ENCODE measurements at regions not wholly inside any gene's neighbourhood (a gene's known extent, or its start where the extent isn't known, plus 50 kb on each side); places are given as distances from the start of the nearest gene placed in this dataset.

DNA sequence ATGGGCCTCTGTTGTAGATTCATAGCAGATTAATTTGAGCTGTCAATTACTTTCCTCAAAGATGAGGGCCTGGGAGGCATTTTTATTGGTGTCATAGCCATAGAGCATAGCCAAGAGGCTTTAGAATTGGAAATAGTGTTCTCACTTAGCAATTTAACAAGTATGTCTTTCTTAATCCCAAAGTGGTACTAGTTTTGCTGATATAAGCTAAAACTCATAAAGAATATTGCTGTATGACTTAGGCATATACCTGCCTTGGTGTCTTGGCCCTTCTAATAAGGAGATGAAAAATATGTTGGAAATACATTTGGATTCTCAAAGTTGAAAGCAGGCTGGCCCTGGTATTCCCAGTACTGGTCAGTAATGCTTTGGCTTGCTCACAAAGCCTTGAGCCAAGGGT lies 221.5 kb upstream of the CXCL13 start:
- Histone ChIP-seq H3K4me3 (no peak overlapping the region), H3K9me3 (ENCODE audit: low read depth) (no peaks in the 10 kb centered on the region), H3K27me3 (peaks cover 5% of the 10 kb centered on the region), H3K4me1 (ENCODE audit: low read depth) (no peaks in the 10 kb centered on the region), H3K36me3 (no peaks in the 10 kb centered on the region), H3K27ac (no peak overlapping the region)
- TF ChIP-seq, protein P1, sequence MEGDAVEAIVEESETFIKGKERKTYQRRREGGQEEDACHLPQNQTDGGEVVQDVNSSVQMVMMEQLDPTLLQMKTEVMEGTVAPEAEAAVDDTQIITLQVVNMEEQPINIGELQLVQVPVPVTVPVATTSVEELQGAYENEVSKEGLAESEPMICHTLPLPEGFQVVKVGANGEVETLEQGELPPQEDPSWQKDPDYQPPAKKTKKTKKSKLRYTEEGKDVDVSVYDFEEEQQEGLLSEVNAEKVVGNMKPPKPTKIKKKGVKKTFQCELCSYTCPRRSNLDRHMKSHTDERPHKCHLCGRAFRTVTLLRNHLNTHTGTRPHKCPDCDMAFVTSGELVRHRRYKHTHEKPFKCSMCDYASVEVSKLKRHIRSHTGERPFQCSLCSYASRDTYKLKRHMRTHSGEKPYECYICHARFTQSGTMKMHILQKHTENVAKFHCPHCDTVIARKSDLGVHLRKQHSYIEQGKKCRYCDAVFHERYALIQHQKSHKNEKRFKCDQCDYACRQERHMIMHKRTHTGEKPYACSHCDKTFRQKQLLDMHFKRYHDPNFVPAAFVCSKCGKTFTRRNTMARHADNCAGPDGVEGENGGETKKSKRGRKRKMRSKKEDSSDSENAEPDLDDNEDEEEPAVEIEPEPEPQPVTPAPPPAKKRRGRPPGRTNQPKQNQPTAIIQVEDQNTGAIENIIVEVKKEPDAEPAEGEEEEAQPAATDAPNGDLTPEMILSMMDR (IDR thresholded peaks at IDR 0.05; ENCODE audit: low read depth, low read length) = no peak
- no peak for DNase-seq (ENCODE audit: low read depth in 1 of 2, low spot score in 1 of 2)

DNA sequence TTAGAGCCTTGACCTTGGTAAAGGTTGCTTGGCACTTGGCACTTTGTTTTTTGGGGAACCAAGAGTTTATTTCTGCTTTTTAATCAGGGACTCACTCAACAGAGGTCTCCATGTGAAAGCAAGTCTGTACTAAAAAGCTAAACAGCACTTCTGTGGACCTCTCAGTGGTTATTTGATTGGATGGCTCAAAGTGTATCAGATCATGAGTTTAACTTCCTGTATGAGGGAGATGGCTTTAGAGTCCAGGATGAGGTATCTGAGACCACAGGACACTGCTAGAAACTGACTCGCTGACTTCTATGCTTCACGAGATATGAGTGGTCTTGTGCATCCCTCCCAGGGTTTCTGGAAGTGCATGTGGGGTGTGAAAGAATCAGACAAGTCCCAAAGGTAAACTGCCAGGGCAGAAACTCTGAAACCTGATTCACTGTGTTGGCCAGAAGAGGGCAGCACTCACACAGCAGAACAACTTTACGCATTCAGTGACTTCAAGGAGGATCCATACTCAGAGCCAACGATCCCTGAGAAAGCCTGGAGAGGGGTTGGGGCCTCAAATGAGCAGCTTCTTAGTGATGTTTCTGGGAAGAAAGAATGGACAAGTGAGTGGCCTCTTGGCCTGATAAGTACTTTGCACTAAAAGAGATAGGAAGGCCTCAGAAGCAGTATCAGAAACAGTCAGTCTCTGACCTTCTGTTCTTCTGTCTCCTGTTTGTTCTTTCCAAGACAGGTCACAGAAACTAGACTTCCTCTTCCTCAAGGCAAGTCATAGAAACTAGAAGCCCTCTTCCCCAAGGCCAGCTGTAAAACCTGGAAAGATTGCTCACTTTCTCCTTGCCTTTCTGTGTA lies 220.3 kb upstream of the CXCL13 start:
- no peaks in the 10 kb centered on the region for H3K4me1 ChIP-seq (ENCODE audit: low read depth)
- no peak overlapping the region for H3K4me3 ChIP-seq
- H3K36me3 ChIP-seq = no peaks in the 10 kb centered on the region
- H3K27me3 ChIP-seq = peaks cover 5% of the 10 kb centered on the region
- TF ChIP-seq, protein P1 (IDR thresholded peaks at IDR 0.05; ENCODE audit: low read depth, low read length) = peak; percentile 82
- no peaks in the 10 kb centered on the region for H3K9me3 ChIP-seq (ENCODE audit: low read depth)
- peak; percentile 73 to 82 for DNase-seq (ENCODE audit: low read depth in 1 of 2, low spot score in 1 of 2)
- no peak overlapping the region for H3K27ac ChIP-seq

DNA sequence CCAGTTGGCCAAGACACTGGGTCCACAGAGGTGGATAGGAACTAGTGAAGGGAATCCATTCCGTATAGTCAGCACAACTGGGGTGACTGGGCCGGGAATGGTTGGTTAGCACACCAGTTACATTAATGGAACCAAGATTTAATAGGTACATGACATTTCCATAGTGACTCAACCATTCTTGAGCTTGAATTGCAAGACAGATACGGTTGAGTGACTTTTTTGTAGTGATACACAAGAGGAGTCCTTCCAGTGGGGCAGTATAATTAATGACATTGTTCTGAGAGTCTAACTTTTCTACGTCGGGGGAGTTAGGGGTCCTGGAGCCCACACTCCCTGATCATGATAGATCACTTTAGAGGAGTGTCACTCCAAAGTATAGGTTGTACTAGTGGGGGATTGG lies 211.6 kb upstream of the CXCL13 start:
- Histone ChIP-seq H3K9me3 (ENCODE audit: low read depth) (no peaks in the 10 kb centered on the region), H3K27ac (no peak overlapping the region), H3K4me1 (ENCODE audit: low read depth) (no peaks in the 10 kb centered on the region), H3K36me3 (no peaks in the 10 kb centered on the region), H3K4me3 (no peak overlapping the region), H3K27me3 (no peaks in the 10 kb centered on the region)
- DNase-seq (ENCODE audit: low read depth in 1 of 2, low spot score in 1 of 2) = no peak
- TF ChIP-seq, protein P1 (IDR thresholded peaks at IDR 0.05; ENCODE audit: low read depth, low read length) = no peak

DNA sequence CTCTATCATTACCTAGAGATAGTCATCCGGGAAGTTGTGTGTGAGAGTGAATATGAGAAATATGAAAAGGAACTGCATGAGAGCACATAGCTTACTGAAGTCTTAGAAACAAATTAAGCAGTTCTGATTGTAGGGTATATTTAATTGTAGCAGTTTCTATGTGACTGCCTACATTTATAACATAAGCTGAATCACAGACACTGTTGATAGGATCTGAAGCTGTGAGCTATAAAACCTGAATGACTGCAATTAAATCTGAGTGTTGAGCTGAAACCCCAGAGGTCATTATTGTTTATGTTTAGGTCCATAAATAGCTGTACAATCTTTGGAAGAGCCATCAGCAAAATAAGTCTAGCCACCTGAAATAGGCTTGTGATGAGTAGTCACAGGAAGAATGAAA lies 210.1 kb upstream of the CXCL13 start:
- TF ChIP-seq, protein P1 (IDR thresholded peaks at IDR 0.05; ENCODE audit: low read depth, low read length) = no peak
- no peak overlapping the region for H3K4me3 ChIP-seq
- no peaks in the 10 kb centered on the region for H3K36me3 ChIP-seq
- H3K27ac ChIP-seq = no peak overlapping the region
- H3K4me1 ChIP-seq (ENCODE audit: low read depth) = no peaks in the 10 kb centered on the region
- H3K27me3 ChIP-seq = no peaks in the 10 kb centered on the region
- DNase-seq (ENCODE audit: low read depth in 1 of 2, low spot score in 1 of 2) = no peak
- no peaks in the 10 kb centered on the region for H3K9me3 ChIP-seq (ENCODE audit: low read depth)

DNA sequence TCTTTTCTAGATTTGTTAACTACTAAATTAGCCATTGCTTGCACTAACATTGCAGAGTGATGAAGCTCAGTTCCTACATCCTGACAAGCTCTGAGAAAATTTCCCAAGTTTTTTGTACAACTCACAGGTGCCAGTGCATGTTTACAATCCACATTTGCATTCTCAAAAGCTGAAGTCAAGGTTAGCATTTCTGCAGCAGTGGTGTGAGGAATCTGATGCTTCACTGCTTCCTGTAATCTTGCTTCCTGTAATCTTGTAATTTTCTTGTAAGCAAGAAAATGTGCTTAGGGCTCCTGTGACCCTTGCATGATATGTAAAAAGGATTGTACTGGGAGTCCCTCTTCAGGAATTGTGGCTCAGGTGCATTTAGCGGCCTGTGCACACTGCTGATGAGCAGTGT lies 207.4 kb upstream of the CXCL13 start:
- DNase-seq (ENCODE audit: low read depth in 1 of 2, low spot score in 1 of 2) = no peak
- peaks cover 1% of the 10 kb centered on the region for H3K27me3 ChIP-seq
- H3K36me3 ChIP-seq = no peaks in the 10 kb centered on the region
- no peak overlapping the region for H3K27ac ChIP-seq
- no peak overlapping the region for H3K4me3 ChIP-seq
- H3K9me3 ChIP-seq (ENCODE audit: low read depth) = no peaks in the 10 kb centered on the region
- H3K4me1 ChIP-seq (ENCODE audit: low read depth) = no peaks in the 10 kb centered on the region
- TF ChIP-seq, protein P1 (IDR thresholded peaks at IDR 0.05; ENCODE audit: low read depth, low read length) = no peak
